ENCODE measurements at regions not wholly inside any gene's neighbourhood (a gene's known extent, or its start where the extent isn't known, plus 50 kb on each side); places are given as distances from the start of the nearest gene placed in this dataset.

DNA sequence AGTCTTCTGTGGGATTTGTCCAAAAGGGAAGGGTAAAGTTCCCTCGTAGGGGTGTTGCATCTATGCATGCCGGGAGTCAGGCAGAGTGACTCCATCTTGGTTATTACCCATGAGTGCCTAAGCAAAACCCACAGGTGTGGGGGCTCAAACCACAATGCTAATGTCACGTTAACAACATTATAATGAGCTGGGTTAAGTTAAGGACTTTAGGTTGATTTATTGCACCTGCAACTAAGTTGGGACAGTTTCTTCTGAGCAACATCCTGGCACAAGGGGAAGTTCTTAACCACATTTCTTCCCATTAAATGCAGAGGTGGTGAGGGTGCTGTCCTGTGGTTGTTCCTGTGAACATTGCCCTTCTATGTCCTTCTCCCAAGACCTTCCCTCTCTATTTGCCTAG lies 1596.8 kb upstream of the SLC39A10 start:
- TF ChIP-seq SP1 (IDR thresholded peaks at IDR 0.05; ENCODE audit: low read depth) (no peak), POLR2AphosphoS5 (IDR thresholded peaks at IDR 0.05; ENCODE audit: low read depth, low read length) (no peak), ELF1 (IDR thresholded peaks at IDR 0.05; ENCODE audit: borderline replicate concordance, low read depth) (no peak), CBX3 (IDR thresholded peaks at IDR 0.05; ENCODE audit: low read depth) (no peak), POLR2A (IDR thresholded peaks at IDR 0.05; ENCODE audit: borderline replicate concordance, extremely low read depth, insufficient read depth, insufficient read length) (no peak), EZH2phosphoT487 (IDR thresholded peaks at IDR 0.05; ENCODE audit: borderline replicate concordance) (no peak), SRF (IDR thresholded peaks at IDR 0.05; ENCODE audit: low read depth) (no peak), FOSL1 (IDR thresholded peaks at IDR 0.05; ENCODE audit: low read depth) (no peak)
- TF ChIP-seq, protein P1, sequence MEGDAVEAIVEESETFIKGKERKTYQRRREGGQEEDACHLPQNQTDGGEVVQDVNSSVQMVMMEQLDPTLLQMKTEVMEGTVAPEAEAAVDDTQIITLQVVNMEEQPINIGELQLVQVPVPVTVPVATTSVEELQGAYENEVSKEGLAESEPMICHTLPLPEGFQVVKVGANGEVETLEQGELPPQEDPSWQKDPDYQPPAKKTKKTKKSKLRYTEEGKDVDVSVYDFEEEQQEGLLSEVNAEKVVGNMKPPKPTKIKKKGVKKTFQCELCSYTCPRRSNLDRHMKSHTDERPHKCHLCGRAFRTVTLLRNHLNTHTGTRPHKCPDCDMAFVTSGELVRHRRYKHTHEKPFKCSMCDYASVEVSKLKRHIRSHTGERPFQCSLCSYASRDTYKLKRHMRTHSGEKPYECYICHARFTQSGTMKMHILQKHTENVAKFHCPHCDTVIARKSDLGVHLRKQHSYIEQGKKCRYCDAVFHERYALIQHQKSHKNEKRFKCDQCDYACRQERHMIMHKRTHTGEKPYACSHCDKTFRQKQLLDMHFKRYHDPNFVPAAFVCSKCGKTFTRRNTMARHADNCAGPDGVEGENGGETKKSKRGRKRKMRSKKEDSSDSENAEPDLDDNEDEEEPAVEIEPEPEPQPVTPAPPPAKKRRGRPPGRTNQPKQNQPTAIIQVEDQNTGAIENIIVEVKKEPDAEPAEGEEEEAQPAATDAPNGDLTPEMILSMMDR (IDR thresholded peaks at IDR 0.05 in 2 of 3, conservative IDR thresholded peaks at IDR 0.05 in 1 of 3; ENCODE audit: borderline replicate concordance in 1 of 3, insufficient read depth in 1 of 3, low read depth in 2 of 3, low read length in 2 of 3) = no peak
- TF ChIP-seq, protein P2, sequence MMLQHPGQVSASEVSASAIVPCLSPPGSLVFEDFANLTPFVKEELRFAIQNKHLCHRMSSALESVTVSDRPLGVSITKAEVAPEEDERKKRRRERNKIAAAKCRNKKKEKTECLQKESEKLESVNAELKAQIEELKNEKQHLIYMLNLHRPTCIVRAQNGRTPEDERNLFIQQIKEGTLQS (IDR thresholded peaks at IDR 0.05) = no peak
- TF ChIP-seq, protein P3, sequence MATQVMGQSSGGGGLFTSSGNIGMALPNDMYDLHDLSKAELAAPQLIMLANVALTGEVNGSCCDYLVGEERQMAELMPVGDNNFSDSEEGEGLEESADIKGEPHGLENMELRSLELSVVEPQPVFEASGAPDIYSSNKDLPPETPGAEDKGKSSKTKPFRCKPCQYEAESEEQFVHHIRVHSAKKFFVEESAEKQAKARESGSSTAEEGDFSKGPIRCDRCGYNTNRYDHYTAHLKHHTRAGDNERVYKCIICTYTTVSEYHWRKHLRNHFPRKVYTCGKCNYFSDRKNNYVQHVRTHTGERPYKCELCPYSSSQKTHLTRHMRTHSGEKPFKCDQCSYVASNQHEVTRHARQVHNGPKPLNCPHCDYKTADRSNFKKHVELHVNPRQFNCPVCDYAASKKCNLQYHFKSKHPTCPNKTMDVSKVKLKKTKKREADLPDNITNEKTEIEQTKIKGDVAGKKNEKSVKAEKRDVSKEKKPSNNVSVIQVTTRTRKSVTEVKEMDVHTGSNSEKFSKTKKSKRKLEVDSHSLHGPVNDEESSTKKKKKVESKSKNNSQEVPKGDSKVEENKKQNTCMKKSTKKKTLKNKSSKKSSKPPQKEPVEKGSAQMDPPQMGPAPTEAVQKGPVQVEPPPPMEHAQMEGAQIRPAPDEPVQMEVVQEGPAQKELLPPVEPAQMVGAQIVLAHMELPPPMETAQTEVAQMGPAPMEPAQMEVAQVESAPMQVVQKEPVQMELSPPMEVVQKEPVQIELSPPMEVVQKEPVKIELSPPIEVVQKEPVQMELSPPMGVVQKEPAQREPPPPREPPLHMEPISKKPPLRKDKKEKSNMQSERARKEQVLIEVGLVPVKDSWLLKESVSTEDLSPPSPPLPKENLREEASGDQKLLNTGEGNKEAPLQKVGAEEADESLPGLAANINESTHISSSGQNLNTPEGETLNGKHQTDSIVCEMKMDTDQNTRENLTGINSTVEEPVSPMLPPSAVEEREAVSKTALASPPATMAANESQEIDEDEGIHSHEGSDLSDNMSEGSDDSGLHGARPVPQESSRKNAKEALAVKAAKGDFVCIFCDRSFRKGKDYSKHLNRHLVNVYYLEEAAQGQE (IDR thresholded peaks at IDR 0.05; ENCODE audit: low read depth) = no peak

Data from HCT116 (cell line).